Liver (tissue), 8 donors: ENCODE measurements at regions not wholly inside any gene's neighbourhood (a gene's known extent, or its start where the extent isn't known, plus 50 kb on each side); places are given as distances from the start of the nearest gene placed in this dataset.

Experiments used
- DNase-seq: peaks from one replicate; pipeline ENCODE4 v3.0.0-alpha.2; 2017; ENCODE audit warnings: low spot score
- H3K27ac ChIP-seq, 2 donors: one replicate each; pipeline ENCODE4 v1.7.0; 2013; ENCODE audit warnings: inconsistent platforms in 2 of 2, low read length in 2 of 2, control low read depth in 1 of 2, low read depth in 1 of 2, mild to moderate bottlenecking in 1 of 2
- H3K27me3 ChIP-seq, 4 donors: one replicate each; pipeline versions ENCODE4 v1.6.1 to v1.7.0; 2013; ENCODE audit warnings: low read length in 3 of 4, inconsistent platforms in 1 of 4, mild to moderate bottlenecking in 1 of 4, moderate library complexity in 1 of 4; ENCODE audit not compliant: control insufficient read depth in 4 of 4, insufficient read depth in 4 of 4
- H3K36me3 ChIP-seq, 4 donors: one replicate each; pipeline versions ENCODE4 v1.6.1 to v1.7.0; 2013; ENCODE audit warnings: low read length in 3 of 4, mild to moderate bottlenecking in 3 of 4, low read depth in 1 of 4, moderate library complexity in 1 of 4; ENCODE audit not compliant: control insufficient read depth in 4 of 4, insufficient read depth in 3 of 4
- H3K4me1 ChIP-seq, 4 donors: one replicate each; pipeline versions ENCODE4 v1.6.1 to v1.7.0; 2013; ENCODE audit warnings: low read length in 3 of 4, mild to moderate bottlenecking in 3 of 4, moderate library complexity in 1 of 4; ENCODE audit not compliant: control insufficient read depth in 4 of 4, insufficient read depth in 4 of 4
- H3K4me3 ChIP-seq, 3 donors: one replicate each; pipeline versions ENCODE4 v1.6.1 to v1.7.0; 2013; ENCODE audit warnings: low read length in 3 of 3, control low read depth in 1 of 3, low read depth in 1 of 3, mild to moderate bottlenecking in 1 of 3
- H3K9ac ChIP-seq, 2 donors: one replicate each; pipeline ENCODE4 v1.7.0; 2013; ENCODE audit warnings: low read length in 2 of 2, mild to moderate bottlenecking in 2 of 2, moderate library complexity in 2 of 2, control low read depth in 1 of 2, low read depth in 1 of 2
- H3K9me3 ChIP-seq, 4 donors: one replicate each; pipeline versions ENCODE4 v1.6.1 to v1.7.0; 2013; ENCODE audit warnings: low read length in 3 of 4; ENCODE audit not compliant: control insufficient read depth in 4 of 4
- ATF3 ChIP-seq: IDR thresholded peaks from 2 replicates; pipeline ENCODE4 v1.6.1; 2016; ENCODE audit warnings: antibody characterized with exemption
- CTCF ChIP-seq: fragments of 150-350 bp; IDR thresholded peaks from 2 replicates; pipeline ENCODE4 v1.5.1; 2017; ENCODE audit warnings: improper control_type of control experiment, low read depth, low read length; ENCODE audit not compliant: missing input control
- EGR1 ChIP-seq, 2 donors: IDR thresholded peaks; 2 replicates each; pipeline ENCODE4 v1.6.1; 2016 to 2018; ENCODE audit warnings: antibody characterized with exemption in 2 of 2, low read depth in 2 of 2
- FOXA1 ChIP-seq: IDR thresholded peaks from 2 replicates; pipeline ENCODE4 v1.6.1; 2016; ENCODE audit warnings: antibody characterized with exemption
- FOXA2 ChIP-seq: IDR thresholded peaks from 2 replicates; pipeline ENCODE4 v1.6.1; 2016; ENCODE audit warnings: antibody characterized with exemption
- GABPA ChIP-seq, 2 donors: IDR thresholded peaks in 1 of 2; conservative IDR thresholded peaks in 1 of 2; 2 replicates each; pipeline ENCODE4 v1.6.1; 2016; ENCODE audit warnings: antibody characterized with exemption in 2 of 2, mild to moderate bottlenecking in 1 of 2, moderate library complexity in 1 of 2
- HNF4A ChIP-seq, 2 donors: conservative IDR thresholded peaks; 2 replicates each; pipeline ENCODE4 v1.6.1; 2016; ENCODE audit warnings: antibody characterized with exemption in 2 of 2, mild to moderate bottlenecking in 2 of 2
- HNF4G ChIP-seq: IDR thresholded peaks from 2 replicates; pipeline ENCODE4 v1.6.1; 2016; ENCODE audit warnings: antibody characterized with exemption
- JUND ChIP-seq, 2 donors: IDR thresholded peaks; 2 replicates each; pipeline ENCODE4 v1.6.1; 2016; ENCODE audit warnings: antibody characterized with exemption in 2 of 2
- NR2F2 ChIP-seq: IDR thresholded peaks from 2 replicates; pipeline ENCODE4 v1.6.1; 2016; ENCODE audit warnings: antibody characterized with exemption
- RAD21 ChIP-seq, 2 donors: IDR thresholded peaks; 2 replicates each; pipeline ENCODE4 v1.6.1; 2016; ENCODE audit warnings: antibody characterized with exemption in 2 of 2, mild to moderate bottlenecking in 2 of 2
- RXRA ChIP-seq, 2 donors: IDR thresholded peaks; 2 replicates each; pipeline ENCODE4 v1.6.1; 2017 to 2018; ENCODE audit warnings: antibody characterized with exemption in 2 of 2, mild to moderate bottlenecking in 1 of 2
- SP1 ChIP-seq: IDR thresholded peaks from 2 replicates; pipeline ENCODE4 v1.6.1; 2018; ENCODE audit warnings: antibody characterized with exemption, mild to moderate bottlenecking
- TAF1 ChIP-seq: conservative IDR thresholded peaks from 2 replicates; pipeline ENCODE4 v1.6.1; 2016; ENCODE audit warnings: antibody characterized with exemption, mild to moderate bottlenecking
- ZBTB33 ChIP-seq: IDR thresholded peaks from 2 replicates; pipeline ENCODE4 v1.6.1; 2016; ENCODE audit warnings: antibody characterized with exemption
- WGBS: extraction: QIAGEN DNeasy Blood & Tissue Kit; methylation state at CpG from one replicate; pipeline ENCODE4 v1.1.7; 2013; 5-methylcytosine and 5-hydroxymethylcytosine counted together
- TF ChIP-seq, protein P1 (sequence below): IDR thresholded peaks from 2 replicates; pipeline ENCODE4 v1.6.1; 2016; ENCODE audit warnings: antibody characterized with exemption, mild to moderate bottlenecking
- donor health status: healthy.
- donor health status: healthy.
- donor health status: healthy.
- donor health status: healthy.
- donor health status: healthy.

DNA sequence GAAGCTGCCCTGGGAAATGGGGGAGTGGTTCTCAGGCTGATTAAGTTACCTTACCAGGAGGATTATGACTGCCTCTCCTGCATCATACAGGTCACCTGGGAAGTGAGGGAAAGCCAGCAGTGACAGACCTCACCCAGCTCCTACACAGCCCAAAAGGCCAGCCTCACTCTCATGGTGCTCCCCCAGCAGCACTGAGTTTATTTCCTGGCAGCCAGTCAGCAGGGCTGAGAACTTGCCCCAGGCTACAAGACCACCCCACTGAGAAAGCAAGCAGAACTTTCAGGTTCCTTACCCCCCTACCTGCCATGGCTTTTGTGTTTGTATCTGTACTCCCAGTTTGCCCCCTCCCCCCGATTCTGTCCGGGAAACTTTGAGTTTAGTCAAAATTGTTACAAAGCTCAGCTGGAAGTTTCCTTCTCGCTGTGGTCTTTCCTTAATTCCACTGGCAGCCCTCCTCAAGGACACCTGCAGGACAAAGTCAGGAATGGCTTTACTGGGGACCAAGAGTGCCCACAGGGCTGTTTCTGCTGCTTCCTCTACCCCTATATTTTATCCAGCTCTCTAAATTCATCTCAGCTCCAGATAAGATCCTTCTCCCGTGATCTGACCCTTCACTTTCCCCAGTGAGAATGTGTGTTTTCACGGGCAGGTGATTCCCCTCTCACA lies 649.8 kb upstream of the MBL2 start:
- Histone ChIP-seq H3K9me3 (no peaks in the 10 kb centered on the region), H3K27ac (no peak overlapping the region), H3K9ac (no peak overlapping the region), H3K4me1 (no peaks in the 10 kb centered on the region), H3K4me3 (no peak overlapping the region), H3K27me3 (no peaks in the 10 kb centered on the region), H3K36me3 (no peaks in the 10 kb centered on the region)
- WGBS: 70% methylated on average over 5 of the region's 5 CpGs
- DNase-seq: no peak
- no peak for TF ChIP-seq GABPA (IDR thresholded peaks at IDR 0.05 in 1 of 2, conservative IDR thresholded peaks at IDR 0.05 in 1 of 2)
- TF ChIP-seq NR2F2: no peak
- TF ChIP-seq ZBTB33: no peak
- no peak for TF ChIP-seq SP1
- no peak for TF ChIP-seq CTCF
- no peak for TF ChIP-seq ATF3
- TF ChIP-seq EGR1 (IDR thresholded peaks at IDR 0.05; ENCODE audit: low read depth in 2 of 2): no peak
- TF ChIP-seq TAF1: no peak
- no peak for TF ChIP-seq RAD21 (IDR thresholded peaks at IDR 0.05)
- TF ChIP-seq RXRA (IDR thresholded peaks at IDR 0.05): no peak
- TF ChIP-seq FOXA1: no peak
- no peak for TF ChIP-seq HNF4A (conservative IDR thresholded peaks at IDR 0.05)

- TF ChIP-seq, protein P1, sequence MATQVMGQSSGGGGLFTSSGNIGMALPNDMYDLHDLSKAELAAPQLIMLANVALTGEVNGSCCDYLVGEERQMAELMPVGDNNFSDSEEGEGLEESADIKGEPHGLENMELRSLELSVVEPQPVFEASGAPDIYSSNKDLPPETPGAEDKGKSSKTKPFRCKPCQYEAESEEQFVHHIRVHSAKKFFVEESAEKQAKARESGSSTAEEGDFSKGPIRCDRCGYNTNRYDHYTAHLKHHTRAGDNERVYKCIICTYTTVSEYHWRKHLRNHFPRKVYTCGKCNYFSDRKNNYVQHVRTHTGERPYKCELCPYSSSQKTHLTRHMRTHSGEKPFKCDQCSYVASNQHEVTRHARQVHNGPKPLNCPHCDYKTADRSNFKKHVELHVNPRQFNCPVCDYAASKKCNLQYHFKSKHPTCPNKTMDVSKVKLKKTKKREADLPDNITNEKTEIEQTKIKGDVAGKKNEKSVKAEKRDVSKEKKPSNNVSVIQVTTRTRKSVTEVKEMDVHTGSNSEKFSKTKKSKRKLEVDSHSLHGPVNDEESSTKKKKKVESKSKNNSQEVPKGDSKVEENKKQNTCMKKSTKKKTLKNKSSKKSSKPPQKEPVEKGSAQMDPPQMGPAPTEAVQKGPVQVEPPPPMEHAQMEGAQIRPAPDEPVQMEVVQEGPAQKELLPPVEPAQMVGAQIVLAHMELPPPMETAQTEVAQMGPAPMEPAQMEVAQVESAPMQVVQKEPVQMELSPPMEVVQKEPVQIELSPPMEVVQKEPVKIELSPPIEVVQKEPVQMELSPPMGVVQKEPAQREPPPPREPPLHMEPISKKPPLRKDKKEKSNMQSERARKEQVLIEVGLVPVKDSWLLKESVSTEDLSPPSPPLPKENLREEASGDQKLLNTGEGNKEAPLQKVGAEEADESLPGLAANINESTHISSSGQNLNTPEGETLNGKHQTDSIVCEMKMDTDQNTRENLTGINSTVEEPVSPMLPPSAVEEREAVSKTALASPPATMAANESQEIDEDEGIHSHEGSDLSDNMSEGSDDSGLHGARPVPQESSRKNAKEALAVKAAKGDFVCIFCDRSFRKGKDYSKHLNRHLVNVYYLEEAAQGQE: no peak
- TF ChIP-seq ATF3: no peak
- TF ChIP-seq NR2F2: no peak
- TF ChIP-seq RXRA (IDR thresholded peaks at IDR 0.05): no peak
- TF ChIP-seq RAD21 (IDR thresholded peaks at IDR 0.05): no peak
- no peak for TF ChIP-seq GABPA (IDR thresholded peaks at IDR 0.05 in 1 of 2, conservative IDR thresholded peaks at IDR 0.05 in 1 of 2)
- no peak for TF ChIP-seq HNF4A (conservative IDR thresholded peaks at IDR 0.05)
- TF ChIP-seq FOXA1: no peak
- TF ChIP-seq SP1: no peak
- no peak for TF ChIP-seq CTCF
- TF ChIP-seq FOXA2: no peak
- TF ChIP-seq HNF4G: no peak
- TF ChIP-seq JUND (IDR thresholded peaks at IDR 0.05): no peak
- no peak for TF ChIP-seq EGR1 (IDR thresholded peaks at IDR 0.05; ENCODE audit: low read depth in 2 of 2)
- TF ChIP-seq TAF1: no peak
- TF ChIP-seq ZBTB33: no peak
- Histone ChIP-seq H3K9ac (no peak overlapping the region), H3K36me3 (no peaks in the 10 kb centered on the region), H3K9me3 (no peaks in the 10 kb centered on the region), H3K4me3 (no peak overlapping the region), H3K27me3 (no peaks in the 10 kb centered on the region), H3K4me1 (no peaks in the 10 kb centered on the region), H3K27ac (no peak overlapping the region)
- 87% methylated on average over 2 of the region's 2 CpGs for WGBS
- DNase-seq: no peak
These were observed 640.1 kb upstream of the MBL2 start for GRCh38 chr10:53412651-53413050.
